Loucy (cell line): ENCODE measurements at regions not wholly inside any gene's neighbourhood (a gene's known extent, or its start where the extent isn't known, plus 50 kb on each side); places are given as distances from the start of the nearest gene placed in this dataset.

Source experiments
- H2AFZ ChIP-seq: fragments of 200-600 bp; sonication (generic); 2 replicates; pipeline ENCODE4 v1.6.0; 2016; ENCODE audit warnings: antibody characterized with exemption, mild to moderate bottlenecking, low read length, moderate library complexity
- H3F3A ChIP-seq: fragments of 200-600 bp; 2 replicates; pipeline ENCODE4 v1.6.0; 2016; ENCODE audit warnings: antibody characterized with exemption, low read depth, mild to moderate bottlenecking
- H3K27me3 ChIP-seq: fragments of 200-600 bp; sonication (generic); 2 replicates; pipeline ENCODE4 v1.6.1; 2014; ENCODE audit warnings: low read length, mild to moderate bottlenecking; ENCODE audit not compliant: insufficient read depth, poor library complexity, severe bottlenecking
- H3K36me3 ChIP-seq: fragments of 200-600 bp; sonication (generic); 2 replicates; pipeline ENCODE4 v1.6.1; 2016; ENCODE audit warnings: low read length; ENCODE audit not compliant: insufficient read depth
- H3K4me1 ChIP-seq: fragments of 200-600 bp; sonication (generic); 2 replicates; pipeline ENCODE4 v1.5.1; 2014; ENCODE audit warnings: low read length, mild to moderate bottlenecking; ENCODE audit not compliant: insufficient read depth, poor library complexity, severe bottlenecking
- H3K4me2 ChIP-seq: fragments of 200-600 bp; sonication (generic); 2 replicates; pipeline ENCODE4 v1.6.0; 2014; ENCODE audit warnings: antibody characterized with exemption, low read length, low read depth, mild to moderate bottlenecking; ENCODE audit not compliant: poor library complexity, severe bottlenecking
- H3K4me3 ChIP-seq: fragments of 200-600 bp; sonication (generic); 2 replicates; pipeline ENCODE4 v1.5.1; 2014; ENCODE audit warnings: low read length, mild to moderate bottlenecking, mixed read lengths; ENCODE audit not compliant: poor library complexity, severe bottlenecking
- H3K79me2 ChIP-seq: fragments of 200-600 bp; sonication (generic); 2 replicates; pipeline ENCODE4 v1.6.1; 2014; ENCODE audit warnings: low read length; ENCODE audit not compliant: insufficient read depth
- H3K9ac ChIP-seq: fragments of 200-600 bp; sonication (generic); 2 replicates; pipeline ENCODE4 v1.6.0; 2014; ENCODE audit warnings: mild to moderate bottlenecking, low read depth, low read length, moderate library complexity; ENCODE audit not compliant: poor library complexity, severe bottlenecking
- H3K9me2 ChIP-seq: fragments of 200-600 bp; sonication (generic); replicated peaks from 2 replicates; pipeline ENCODE4 v1.6.1; 2016; ENCODE audit warnings: low read depth, low read length, mixed read lengths
- H3K9me3 ChIP-seq: fragments of 200-600 bp; sonication (generic); 2 replicates; pipeline ENCODE4 v1.6.1; 2014; ENCODE audit warnings: mild to moderate bottlenecking, antibody characterized with exemption, low read length, low read depth; ENCODE audit not compliant: insufficient read depth
- H4K20me1 ChIP-seq: fragments of 200-600 bp; sonication (generic); 2 replicates; pipeline ENCODE4 v1.6.0; 2014; ENCODE audit warnings: antibody characterized with exemption, low read length, mild to moderate bottlenecking; ENCODE audit not compliant: insufficient read depth, poor library complexity, severe bottlenecking
- CTCF ChIP-seq: fragments of 200-600 bp; sonication (generic); conservative IDR thresholded peaks from 2 replicates; pipeline ENCODE4 v1.5.1; 2014; ENCODE audit warnings: mild to moderate bottlenecking, antibody characterized with exemption, low read length
- EZH2phosphoT487 ChIP-seq: fragments of 200-600 bp; IDR thresholded peaks from 2 replicates; pipeline ENCODE4 v1.6.1; 2018; ENCODE audit warnings: antibody characterized with exemption, mild to moderate bottlenecking, moderate library complexity, borderline replicate concordance

- Histone ChIP-seq H3F3A (no peaks in the 10 kb centered on the region), H2AFZ (no peak overlapping the region), H3K4me1 (no peaks in the 10 kb centered on the region), H3K4me3 (no peak overlapping the region), H3K9ac (no peak overlapping the region), H3K9me3 (no peaks in the 10 kb centered on the region), H3K79me2 (no peaks in the 10 kb centered on the region), H3K9me2 (no peaks in the 10 kb centered on the region), H3K36me3 (no peaks in the 10 kb centered on the region), H4K20me1 (no peaks in the 10 kb centered on the region), H3K27me3 (no peaks in the 10 kb centered on the region), H3K4me2 (no peak overlapping the region)
- no peak for TF ChIP-seq EZH2phosphoT487
- TF ChIP-seq CTCF = no peak
Measured at GRCh38 chr10:118145256-118145655, 98.5 kb upstream of the RAB11FIP2 start.

GRCh38 chr10:118141471-118141870, 94.7 kb upstream of the RAB11FIP2 start:
- Histone ChIP-seq H3K4me1 (no peaks in the 10 kb centered on the region), H3K9me3 (no peaks in the 10 kb centered on the region), H3K79me2 (no peaks in the 10 kb centered on the region), H3K4me3 (no peak overlapping the region), H3K36me3 (no peaks in the 10 kb centered on the region), H2AFZ (no peak overlapping the region), H3K27me3 (no peaks in the 10 kb centered on the region), H4K20me1 (no peaks in the 10 kb centered on the region), H3K9me2 (no peaks in the 10 kb centered on the region), H3K4me2 (no peak overlapping the region), H3K9ac (no peak overlapping the region), H3F3A (no peaks in the 10 kb centered on the region)
- TF ChIP-seq CTCF = no peak
- TF ChIP-seq EZH2phosphoT487 = no peak

- H3K9me2 ChIP-seq = no peaks in the 10 kb centered on the region
- H3K79me2 ChIP-seq = no peaks in the 10 kb centered on the region
- no peaks in the 10 kb centered on the region for H3K4me1 ChIP-seq
- H3K4me2 ChIP-seq = no peak overlapping the region
- H3K27me3 ChIP-seq = no peaks in the 10 kb centered on the region
- no peak overlapping the region for H3K4me3 ChIP-seq
- H3K9me3 ChIP-seq = no peaks in the 10 kb centered on the region
- H3K9ac ChIP-seq = no peak overlapping the region
- no peaks in the 10 kb centered on the region for H4K20me1 ChIP-seq
- H3F3A ChIP-seq = no peaks in the 10 kb centered on the region
- H3K36me3 ChIP-seq = no peaks in the 10 kb centered on the region
- TF ChIP-seq CTCF (no peak), EZH2phosphoT487 (no peak)
- no peak overlapping the region for H2AFZ ChIP-seq
Measured at GRCh38 chr10:118139321-118139720, 92.6 kb upstream of the RAB11FIP2 start.
